SU-DHL-6 (cell line): ENCODE measurements at regions not wholly inside any gene's neighbourhood (a gene's known extent, or its start where the extent isn't known, plus 50 kb on each side); places are given as distances from the start of the nearest gene placed in this dataset.

Source experiments
- H2AFZ ChIP-seq: fragments of 200-600 bp; sonication (generic); 2 replicates; pipeline ENCODE4 v1.6.1; 2014; ENCODE audit warnings: low read depth, mild to moderate bottlenecking, moderate library complexity, mixed read lengths, antibody characterized with exemption, low read length; ENCODE audit not compliant: severe bottlenecking
- H3F3A ChIP-seq: fragments of 200-600 bp; shearing (Covaris generic); 2 replicates; pipeline ENCODE4 v1.6.0; 2016; ENCODE audit warnings: antibody characterized with exemption, mild to moderate bottlenecking; ENCODE audit not compliant: insufficient read depth
- H3K27ac ChIP-seq: fragments of 200-600 bp; sonication (generic); 2 replicates; pipeline ENCODE4 v1.5.1; 2016; ENCODE audit warnings: low read depth, mild to moderate bottlenecking, low read length, moderate library complexity, mixed read lengths
- H3K27me3 ChIP-seq: fragments of 200-600 bp; sonication (generic), shearing (Covaris generic); 2 replicates; pipeline ENCODE4 v1.6.0; 2014; ENCODE audit warnings: mild to moderate bottlenecking, low read length
- H3K36me3 ChIP-seq: fragments of 200-600 bp; sonication (generic); 2 replicates; pipeline ENCODE4 v1.6.1; 2014; ENCODE audit warnings: mild to moderate bottlenecking, low read length, mixed read lengths
- H3K4me2 ChIP-seq: fragments of 300-600, 200-600 bp; shearing (Covaris generic), sonication (generic); 2 replicates; pipeline ENCODE4 v1.6.0; 2014; ENCODE audit warnings: low read length, low read depth, mild to moderate bottlenecking; ENCODE audit not compliant: poor library complexity, severe bottlenecking
- H3K4me3 ChIP-seq: fragments of 200-600 bp; sonication (generic); 2 replicates; pipeline ENCODE4 v1.5.1; 2014; ENCODE audit warnings: antibody characterized with exemption, low read length, mild to moderate bottlenecking, mixed read lengths; ENCODE audit not compliant: insufficient read depth, poor library complexity, severe bottlenecking
- H3K79me2 ChIP-seq: fragments of 200-600 bp; sonication (generic); 2 replicates; pipeline ENCODE4 v1.6.1; 2014; ENCODE audit warnings: mild to moderate bottlenecking, low read length, moderate library complexity; ENCODE audit not compliant: insufficient read depth
- H3K9ac ChIP-seq: fragments of 200-600 bp; sonication (generic); 2 replicates; pipeline ENCODE4 v1.7.0; 2014; ENCODE audit warnings: mild to moderate bottlenecking, low read length
- H3K9me2 ChIP-seq: fragments of 200-600 bp; sonication (generic); replicated peaks from 2 replicates; pipeline ENCODE4 v1.6.1; 2014; ENCODE audit warnings: low read length; ENCODE audit not compliant: insufficient read depth
- H3K9me3 ChIP-seq: fragments of 200-600 bp; sonication (generic); 2 replicates; pipeline ENCODE4 v1.6.1; 2014; ENCODE audit warnings: low read length, mixed read lengths; ENCODE audit not compliant: insufficient read depth
- H4K20me1 ChIP-seq: fragments of 200-600 bp; sonication (generic); 2 replicates; pipeline ENCODE4 v1.6.1; 2014; ENCODE audit warnings: low read depth, mild to moderate bottlenecking, antibody characterized with exemption, low read length, moderate library complexity, mixed read lengths
- CTCF ChIP-seq: fragments of 200-600 bp; sonication (generic); IDR thresholded peaks from one replicate; pipeline ENCODE4 v1.5.1; 2017; ENCODE audit warnings: antibody characterized with exemption, mild to moderate bottlenecking, low read length, moderate library complexity; ENCODE audit not compliant: insufficient read depth, poor library complexity, severe bottlenecking
- EZH2phosphoT487 ChIP-seq: fragments of 200-600 bp; sonication (generic), shearing (Covaris generic); conservative IDR thresholded peaks from 2 replicates; pipeline ENCODE4 v1.6.1; 2018; ENCODE audit warnings: mild to moderate bottlenecking, antibody characterized with exemption, low read length, moderate library complexity, mixed read lengths

- H3F3A ChIP-seq: no peaks in the 10 kb centered on the region
- H3K4me2 ChIP-seq: no peak overlapping the region
- TF ChIP-seq CTCF (no peak), EZH2phosphoT487 (no peak)
- H3K36me3 ChIP-seq: no peaks in the 10 kb centered on the region
- H3K9ac ChIP-seq: no peak overlapping the region
- H3K9me2 ChIP-seq: no peaks in the 10 kb centered on the region
- H3K9me3 ChIP-seq: no peaks in the 10 kb centered on the region
- no peak overlapping the region for H3K27ac ChIP-seq
- no peak overlapping the region for H3K4me3 ChIP-seq
- H3K27me3 ChIP-seq: no peaks in the 10 kb centered on the region
- no peaks in the 10 kb centered on the region for H3K79me2 ChIP-seq
- H2AFZ ChIP-seq: no peak overlapping the region
- no peaks in the 10 kb centered on the region for H4K20me1 ChIP-seq
Measured at GRCh38 chr4:188949596-188949995, 810.4 kb downstream of the TRIML1 start.

GRCh38 chr4:188955066-188955465 is 815.8 kb downstream of the TRIML1 start:
- Histone ChIP-seq H3K79me2 (no peaks in the 10 kb centered on the region), H3K4me3 (no peak overlapping the region), H3K9ac (no peak overlapping the region), H3K36me3 (no peaks in the 10 kb centered on the region), H3K9me3 (no peaks in the 10 kb centered on the region), H3K4me2 (no peak overlapping the region), H3K9me2 (no peaks in the 10 kb centered on the region), H3K27me3 (no peaks in the 10 kb centered on the region), H4K20me1 (no peaks in the 10 kb centered on the region), H3F3A (no peaks in the 10 kb centered on the region), H2AFZ (no peak overlapping the region), H3K27ac (no peak overlapping the region)
- TF ChIP-seq EZH2phosphoT487: no peak
- TF ChIP-seq CTCF: no peak

GRCh38 chr4:188956566-188956965 is 817.3 kb downstream of the TRIML1 start:
- TF ChIP-seq EZH2phosphoT487 (no peak), CTCF (no peak)
- Histone ChIP-seq H3K27me3 (no peaks in the 10 kb centered on the region), H2AFZ (no peak overlapping the region), H3K79me2 (no peaks in the 10 kb centered on the region), H3K4me3 (no peak overlapping the region), H3F3A (no peaks in the 10 kb centered on the region), H3K27ac (no peak overlapping the region), H3K4me2 (no peak overlapping the region), H3K9ac (no peak overlapping the region), H3K9me2 (no peaks in the 10 kb centered on the region), H3K36me3 (no peaks in the 10 kb centered on the region), H4K20me1 (no peaks in the 10 kb centered on the region), H3K9me3 (no peaks in the 10 kb centered on the region)
